ENCODE measurements at regions not wholly inside any gene's neighbourhood (a gene's known extent, or its start where the extent isn't known, plus 50 kb on each side); places are given as distances from the start of the nearest gene placed in this dataset.
"Not testable (repeated sequence)": the region's sequence is repeated elsewhere in the genome, so short reads cannot be mapped to it uniquely, and the experiment has no call there.

DNA sequence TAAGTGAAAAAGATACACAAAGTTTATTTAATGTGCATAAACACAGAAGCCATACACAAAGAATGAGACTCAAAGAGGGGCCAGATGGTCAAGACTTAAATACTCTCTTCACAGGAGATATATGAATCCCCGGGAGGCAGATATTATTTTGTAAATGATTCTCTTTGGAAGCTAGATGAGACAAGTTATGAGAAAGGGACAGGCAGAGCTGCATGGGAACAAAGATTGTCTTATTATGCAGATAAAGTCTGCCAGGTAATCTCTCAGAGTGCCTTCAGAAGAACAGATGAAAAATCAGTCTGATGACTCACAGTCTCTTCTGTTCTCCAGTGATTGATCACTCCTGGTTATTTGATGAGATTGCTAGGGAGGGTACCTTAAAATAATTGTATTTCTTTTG, 89.0 kb downstream of the NAF1 start:
- DNase-seq (ENCODE audit: low read depth) = no peak

DNA sequence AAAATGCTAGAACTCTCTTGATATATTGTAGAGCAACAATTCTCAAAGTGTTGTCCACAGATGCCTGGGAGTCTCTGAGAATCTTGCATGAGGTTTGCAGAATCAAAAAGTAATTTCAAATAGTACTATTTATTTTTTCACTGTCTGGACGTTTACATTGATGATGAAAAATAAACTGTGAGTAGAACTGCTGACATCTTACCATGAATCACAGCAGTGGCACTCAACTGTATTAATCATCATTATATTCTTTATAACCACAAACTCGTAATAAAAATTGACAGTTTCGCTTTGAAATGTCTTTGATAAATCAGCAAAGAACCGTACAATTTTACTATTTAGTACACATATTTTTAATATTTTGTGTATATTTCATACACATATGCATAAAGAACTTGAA, 94.5 kb downstream of the NAF1 start:
- DNase-seq (ENCODE audit: low read depth) = no peak

DNA sequence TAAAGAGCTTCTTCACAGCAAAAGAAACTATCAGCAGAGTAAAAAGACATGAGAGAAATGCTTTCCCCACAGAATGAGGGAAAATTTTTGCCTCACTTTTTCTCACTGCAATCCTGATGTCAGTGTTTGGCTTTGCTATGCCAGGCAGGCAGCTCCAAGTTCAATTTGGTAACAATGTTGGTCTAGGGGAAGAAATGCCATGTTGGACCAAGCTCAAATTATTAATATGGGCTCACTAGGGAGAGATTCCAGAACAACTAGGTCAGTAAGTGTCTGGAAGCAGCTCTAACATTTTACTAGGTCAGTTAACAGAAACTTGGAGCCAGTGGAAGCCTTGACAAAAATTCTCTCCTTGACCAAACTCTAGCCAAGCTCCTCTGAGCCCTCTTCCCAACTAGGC, 95.4 kb downstream of the NAF1 start:
- DNase-seq (ENCODE audit: low read depth) = no peak

DNA sequence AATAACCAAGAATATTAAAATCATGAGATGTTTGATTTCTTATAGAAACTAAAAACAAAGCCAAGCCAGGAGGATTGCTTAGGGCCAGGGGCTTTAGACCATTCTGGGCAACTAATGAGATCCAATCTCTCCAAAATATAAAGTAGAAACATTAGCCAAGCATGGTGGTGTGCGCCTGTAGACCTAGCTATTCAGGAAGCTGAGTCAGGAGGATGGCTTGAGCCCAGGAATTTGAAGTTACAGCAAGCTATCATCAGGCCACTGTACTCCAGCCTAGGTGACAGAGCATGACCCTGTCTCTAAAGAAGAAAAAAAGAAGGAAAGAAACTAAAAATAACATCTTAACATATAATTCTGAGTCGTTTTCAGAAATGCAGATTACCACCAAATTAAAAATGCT, 96.7 kb downstream of the NAF1 start:
- no peak for DNase-seq (ENCODE audit: low read depth)

DNA sequence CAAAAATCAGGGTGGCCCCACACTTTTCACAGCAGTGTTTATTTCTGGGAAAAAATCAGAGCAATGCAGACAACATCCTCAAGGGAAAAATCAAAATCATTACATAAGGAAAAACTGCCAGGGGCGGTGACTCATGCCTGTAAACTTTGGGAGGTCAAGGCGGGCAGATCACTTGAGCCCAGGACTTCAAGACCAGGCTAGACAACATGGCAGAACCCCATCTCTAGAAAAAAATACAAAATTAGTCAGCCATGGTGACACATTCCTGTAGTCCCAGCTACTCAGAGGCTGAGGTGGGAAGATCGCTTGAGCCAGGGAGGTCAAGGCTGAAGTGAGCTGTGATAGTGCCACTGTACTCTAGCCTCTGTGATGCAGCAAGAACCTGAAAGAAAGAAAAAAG, 102.8 kb downstream of the NAF1 start:
- DNase-seq (ENCODE audit: low read depth) = peak; percentile 1

DNA sequence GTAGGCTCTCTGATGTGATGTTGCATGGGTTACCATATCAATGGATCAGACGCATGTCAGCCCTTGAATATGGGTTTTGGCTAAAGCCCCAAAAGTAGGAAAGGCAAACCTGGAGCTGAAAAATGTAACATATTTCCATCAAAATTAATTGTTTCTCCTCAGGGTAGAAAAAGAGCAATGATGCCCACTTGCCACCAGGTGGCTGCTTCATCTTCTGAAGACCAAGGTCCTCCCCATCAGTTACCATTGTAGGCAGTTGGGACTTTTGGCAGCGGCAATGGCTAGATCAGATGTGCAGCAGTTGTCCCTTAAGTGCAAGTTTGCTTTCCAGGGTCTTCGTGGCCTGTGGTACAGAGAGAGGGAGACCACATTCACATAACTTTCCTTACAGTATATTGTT, 118.2 kb downstream of the NAF1 start:
- peak; percentile 19 for DNase-seq (ENCODE audit: low read depth)

DNA sequence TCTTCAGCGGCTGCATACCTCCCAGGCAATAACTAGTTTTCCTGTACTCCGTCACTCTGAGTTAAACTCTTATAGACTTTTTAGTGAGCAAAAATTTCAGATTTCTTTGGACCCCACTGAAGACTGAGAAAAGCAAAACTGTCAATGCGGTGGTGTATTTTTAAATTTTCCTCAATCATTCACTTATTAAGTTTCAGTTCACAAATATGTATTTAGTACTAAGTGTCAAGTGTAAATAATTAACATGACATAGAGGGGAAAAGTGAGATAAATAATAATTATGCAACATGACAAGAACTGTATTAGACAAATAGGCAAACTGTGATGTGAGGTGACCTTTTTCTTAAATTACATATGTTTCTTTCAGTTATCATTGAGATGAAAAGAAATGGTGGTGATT, 124.4 kb downstream of the NAF1 start:
- DNase-seq (ENCODE audit: low read depth) = no peak

DNA sequence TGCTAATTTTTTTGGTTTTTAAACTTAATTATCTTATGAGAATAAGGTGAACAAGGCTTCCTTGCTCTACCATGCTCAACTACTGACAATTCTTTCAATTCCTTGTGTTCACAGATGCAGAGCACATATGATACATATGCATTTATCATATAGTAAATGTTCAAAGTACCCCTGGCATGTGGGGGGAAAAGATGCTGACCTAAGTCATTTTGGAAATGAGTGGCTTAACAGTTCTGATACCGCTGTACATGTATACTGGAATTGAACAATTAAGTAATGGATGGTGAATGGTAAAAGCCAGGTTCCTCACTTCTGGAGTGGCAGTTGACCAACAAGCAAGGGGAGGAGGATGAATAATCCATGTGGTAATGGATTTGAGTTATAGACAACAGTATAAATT, 149.6 kb downstream of the NAF1 start:
- DNase-seq (ENCODE audit: low read depth) = no peak

DNA sequence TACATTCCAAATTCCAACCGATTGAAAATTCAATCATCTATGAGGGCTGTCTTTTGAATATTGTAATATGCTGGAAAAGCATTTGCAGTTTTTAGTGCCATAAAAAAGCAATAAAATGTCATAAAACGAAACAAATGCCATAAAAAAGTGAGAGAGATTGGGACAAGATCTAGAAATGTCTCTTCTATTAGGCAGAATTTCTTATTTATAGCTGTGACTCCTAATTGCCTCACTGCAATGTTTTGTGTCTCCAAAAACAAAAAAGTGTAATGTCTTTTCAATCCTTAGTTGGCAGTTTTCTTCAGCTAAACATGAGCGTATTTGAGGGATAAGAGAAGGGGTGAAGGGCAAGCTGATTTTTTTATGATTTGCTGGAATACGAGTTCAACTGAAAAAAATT, 153.9 kb downstream of the NAF1 start:
- DNase-seq (ENCODE audit: low read depth) = no peak

DNA sequence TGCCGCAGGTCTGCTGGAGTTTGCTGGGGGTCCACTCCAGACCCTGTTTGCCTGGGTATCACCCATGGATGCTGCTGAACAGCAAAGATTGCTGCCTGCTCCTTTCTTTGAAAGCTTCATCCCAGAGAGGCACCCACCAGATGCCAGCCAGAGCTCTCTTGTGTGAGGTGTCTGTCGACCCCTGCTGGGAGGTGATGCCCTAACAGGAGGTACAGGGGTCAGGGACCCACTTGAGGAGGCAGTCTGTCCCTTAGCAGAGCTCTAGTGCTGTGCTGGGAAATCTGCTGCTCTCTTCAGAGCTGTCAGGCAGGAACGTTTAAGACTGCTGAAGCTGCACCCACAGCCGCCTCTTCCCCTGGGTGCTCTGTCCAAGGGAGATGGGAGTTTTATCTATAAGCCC, 162.7 kb downstream of the NAF1 start:
- DNase-seq (ENCODE audit: low read depth) = no peak

DNA sequence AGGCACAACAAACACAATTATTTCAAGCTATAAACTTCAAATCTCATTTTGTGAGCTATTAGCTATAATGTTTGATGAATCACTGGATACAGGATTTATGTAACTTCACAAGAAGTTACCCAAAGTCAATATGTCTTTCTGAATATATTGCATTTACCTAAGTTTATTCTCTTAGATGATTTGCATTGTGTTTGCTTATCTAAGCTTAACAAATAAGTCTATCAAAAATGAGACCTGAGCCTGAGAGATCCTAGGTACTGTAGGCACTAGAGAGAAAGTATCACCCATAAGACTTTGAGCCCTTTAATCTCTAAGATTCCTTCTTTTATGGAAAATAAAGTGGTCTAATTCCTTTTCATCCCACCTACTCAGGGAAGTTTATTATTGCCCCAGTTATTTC, 178.2 kb downstream of the NAF1 start:
- DNase-seq (ENCODE audit: low read depth) = no peak

DNA sequence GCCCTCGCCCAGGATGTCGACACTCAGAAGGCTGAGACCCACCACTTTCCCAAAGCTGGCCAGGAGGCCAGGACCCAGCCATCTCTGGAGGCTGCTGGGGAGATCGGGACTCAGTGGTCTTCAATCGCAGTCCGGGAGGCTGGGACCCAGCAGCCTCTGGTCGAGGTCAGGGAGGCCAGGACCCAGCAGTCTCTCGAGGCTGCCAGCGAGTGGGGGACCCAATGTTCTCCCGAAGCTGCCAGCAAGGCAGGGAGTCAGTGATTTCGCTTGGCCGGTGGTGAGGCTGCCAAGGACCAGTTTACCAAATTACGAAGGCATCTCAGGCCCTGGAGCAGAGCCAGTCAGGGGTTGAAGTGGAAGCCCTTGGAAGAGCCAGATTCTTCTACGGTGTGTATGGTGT, 181.6 kb downstream of the NAF1 start:
- DNase-seq (ENCODE audit: low read depth) = no peak

DNA sequence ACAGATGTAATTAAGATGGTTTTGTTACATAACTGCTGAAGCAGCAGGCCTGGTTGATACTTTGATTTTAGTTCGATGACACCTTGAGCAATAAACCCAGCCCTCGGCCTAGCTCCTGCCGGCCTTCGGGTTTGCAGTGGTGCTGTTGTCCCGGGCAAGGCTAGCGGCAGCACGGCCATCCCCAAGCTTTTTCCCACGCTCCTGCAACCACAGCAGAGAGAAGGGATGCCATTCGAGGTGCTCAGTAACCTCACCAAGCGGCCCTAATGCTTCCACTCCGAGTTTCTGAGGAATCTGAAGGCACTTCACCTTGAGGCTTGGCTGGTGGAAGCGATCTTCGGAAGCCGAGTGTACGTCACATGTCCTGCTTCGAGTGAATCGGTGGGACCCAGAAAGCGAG, 182.1 kb downstream of the NAF1 start:
- DNase-seq (ENCODE audit: low read depth) = no peak

DNA sequence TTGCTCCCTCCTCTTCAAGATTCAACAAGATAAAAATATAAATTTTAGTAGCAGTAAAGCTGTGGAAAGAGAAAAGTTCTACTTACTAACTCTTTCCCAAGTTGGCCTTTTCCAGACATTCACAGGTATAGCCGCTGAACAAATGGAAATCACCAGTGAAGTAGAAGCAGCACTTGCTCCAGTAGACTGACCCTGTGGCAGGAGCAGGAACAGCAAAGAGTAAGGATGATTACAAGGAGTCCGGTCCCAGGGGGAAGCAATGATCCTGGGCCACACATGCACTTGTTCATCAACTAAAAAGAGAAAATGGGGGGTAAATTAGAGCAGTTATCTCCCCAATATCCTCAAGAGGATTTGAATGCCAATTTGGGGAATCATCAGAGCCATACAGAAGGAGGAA, 184.9 kb downstream of the NAF1 start:
- no peak for DNase-seq (ENCODE audit: low read depth)

DNA sequence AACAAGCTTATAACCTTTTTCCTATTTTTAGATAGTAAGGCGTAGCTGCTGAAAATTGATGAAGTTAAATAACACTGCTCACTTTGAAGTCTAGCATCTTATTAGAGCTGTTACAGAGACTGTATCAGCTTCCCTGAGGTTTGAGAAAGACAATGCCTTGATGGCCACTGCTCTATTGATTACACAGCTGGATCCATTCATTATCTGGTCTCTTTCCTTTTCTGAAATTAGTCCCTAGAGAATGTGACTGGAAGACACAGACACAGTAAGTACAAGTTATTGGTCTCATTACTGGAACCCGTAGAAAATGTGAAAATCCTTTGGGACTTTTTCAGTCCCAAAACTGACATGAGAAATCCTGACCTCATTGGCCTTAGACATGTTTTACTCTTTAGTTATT, 188.3 kb downstream of the NAF1 start:
- DNase-seq (ENCODE audit: low read depth) = no peak

DNA sequence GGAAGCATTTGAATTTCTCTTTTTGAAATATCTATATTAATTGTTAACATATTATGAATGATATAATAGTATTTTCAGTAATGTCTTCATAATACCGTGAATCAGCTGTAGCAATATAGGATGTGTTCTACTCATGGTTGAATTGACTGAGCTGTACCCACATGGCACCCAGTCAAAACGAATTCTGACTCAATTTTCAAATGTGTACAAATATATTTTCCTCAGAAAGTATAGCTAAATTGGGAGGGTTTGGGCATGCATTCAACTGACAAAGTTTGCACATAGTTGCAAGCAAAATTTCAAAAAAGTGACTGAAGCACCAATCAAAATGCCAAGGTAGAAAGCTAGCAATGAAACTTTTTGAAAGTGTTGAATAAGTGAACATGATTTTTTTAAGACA, 188.9 kb downstream of the NAF1 start:
- DNase-seq (ENCODE audit: low read depth) = no peak

DNA sequence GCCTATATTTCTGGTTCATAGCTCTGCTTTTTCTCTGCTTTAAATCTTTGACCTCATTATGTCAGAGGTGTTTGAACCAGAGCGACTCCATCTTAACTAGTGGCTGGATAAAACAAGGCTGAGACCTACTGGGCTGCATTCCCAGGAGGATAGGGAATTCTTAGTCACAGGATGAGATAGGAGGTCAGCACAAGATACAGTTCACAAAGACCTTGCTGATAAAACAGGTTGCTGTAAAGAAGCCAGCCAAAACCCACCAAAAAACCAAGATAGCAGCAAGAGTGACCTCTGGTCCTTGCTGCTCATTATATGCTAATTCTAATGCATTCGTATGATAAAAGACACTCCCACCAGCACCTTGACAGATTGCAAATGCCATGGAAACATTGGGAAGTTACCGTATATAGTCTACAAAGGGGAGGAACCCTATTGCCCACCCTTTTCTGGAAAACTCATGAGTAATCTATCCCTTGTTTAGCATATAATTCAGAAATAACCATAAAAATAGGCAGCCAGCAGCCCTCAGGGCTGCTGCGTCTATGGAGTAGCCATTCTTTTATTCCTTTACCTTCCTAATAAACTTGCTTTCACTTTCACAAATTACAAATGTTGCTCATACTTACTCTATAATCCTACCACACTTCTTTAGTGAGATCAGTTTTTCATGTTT, 193.9 kb downstream of the NAF1 start:
- no peak for DNase-seq (ENCODE audit: low read depth)

DNA sequence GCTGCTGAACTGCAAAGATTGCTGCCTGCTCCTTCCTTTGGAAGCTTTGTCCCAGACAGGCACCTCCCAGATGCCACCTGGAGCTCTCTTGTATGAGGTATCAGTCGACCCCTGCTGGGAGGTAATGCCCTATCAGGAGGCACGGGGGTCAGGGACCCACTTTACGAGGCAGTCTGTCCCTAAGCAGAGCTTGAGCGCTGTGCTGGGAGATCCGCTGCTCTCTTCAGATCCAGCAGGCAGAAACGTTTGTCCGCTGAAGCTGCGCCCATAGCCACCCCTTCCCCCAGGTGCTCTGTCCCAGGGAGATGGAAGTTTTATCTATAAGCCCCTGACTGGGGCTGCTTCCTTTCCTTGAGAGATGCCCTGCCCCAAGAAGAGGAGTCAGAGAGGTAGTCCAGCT, 197.5 kb downstream of the NAF1 start:
- no peak for DNase-seq (ENCODE audit: low read depth)

DNA sequence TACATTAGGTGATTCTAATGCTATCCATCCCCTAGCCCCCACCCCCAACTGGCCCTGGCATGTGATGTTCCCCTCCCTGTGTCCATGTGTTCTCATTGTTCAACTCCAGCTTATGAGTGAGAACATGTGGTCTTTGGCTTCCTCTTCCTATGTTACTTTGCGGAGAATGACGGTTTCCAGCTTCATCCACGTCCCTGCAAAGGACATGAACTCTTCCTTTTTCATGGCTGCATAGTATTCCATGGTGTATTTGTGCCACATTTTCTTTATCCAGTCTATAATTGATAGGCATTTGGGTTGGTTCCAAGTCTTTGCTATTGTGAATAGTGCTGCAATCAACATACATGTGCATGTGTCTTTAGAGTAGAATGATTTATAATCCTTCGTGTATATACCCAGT, 200.7 kb downstream of the NAF1 start:
- DNase-seq (ENCODE audit: low read depth) = not testable (repeated sequence)

DNA sequence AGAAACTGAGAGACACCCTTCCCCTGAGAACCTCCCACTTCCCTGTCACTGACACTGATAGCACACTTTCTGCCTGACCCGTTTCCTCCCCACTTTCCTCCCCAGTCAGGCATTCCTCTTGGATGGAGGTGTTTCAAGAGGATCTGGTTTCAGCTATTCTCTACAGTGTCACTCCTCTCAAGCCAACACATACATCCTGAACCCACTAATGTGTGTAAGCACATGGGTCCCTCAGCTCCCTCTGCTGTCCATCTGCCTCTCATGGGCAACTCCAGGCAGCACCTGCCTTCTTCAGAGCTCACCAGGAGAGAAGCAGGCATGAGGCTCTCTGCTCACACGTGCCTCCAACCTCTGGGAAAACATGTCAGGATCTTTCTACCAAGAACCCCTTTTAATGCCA, 207.6 kb downstream of the NAF1 start:
- peak; percentile 9 for DNase-seq (ENCODE audit: low read depth)

DNA sequence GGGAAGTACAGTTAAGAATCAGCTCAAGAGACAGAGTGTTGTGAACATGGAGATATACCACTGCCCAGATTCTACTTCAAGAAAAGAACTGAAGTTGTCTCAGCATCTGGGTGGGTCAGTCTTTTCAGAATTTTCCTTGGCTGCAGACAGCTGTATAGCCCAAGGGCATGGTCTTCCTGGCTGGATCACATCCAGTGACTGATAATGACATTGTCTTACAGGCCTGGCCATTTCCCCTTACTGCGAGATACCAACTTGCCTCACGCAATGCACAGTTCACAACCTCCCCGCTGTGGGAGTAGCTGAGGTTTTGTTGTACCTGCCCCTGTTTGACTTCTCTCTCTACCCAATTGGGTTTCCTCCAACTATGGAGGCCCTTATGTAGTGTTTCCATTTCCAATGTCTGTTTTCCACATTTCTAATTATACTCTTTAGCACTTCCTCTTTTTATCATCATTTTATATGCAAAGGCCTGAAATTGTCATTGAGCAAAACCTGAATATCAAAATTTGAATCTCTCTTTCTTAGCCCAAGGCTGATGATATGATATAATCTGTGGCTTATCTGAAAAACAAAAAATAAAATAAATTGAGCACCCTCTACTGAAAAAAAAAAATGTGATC, 209.1 kb downstream of the NAF1 start:
- DNase-seq (ENCODE audit: low read depth) = no peak

DNA sequence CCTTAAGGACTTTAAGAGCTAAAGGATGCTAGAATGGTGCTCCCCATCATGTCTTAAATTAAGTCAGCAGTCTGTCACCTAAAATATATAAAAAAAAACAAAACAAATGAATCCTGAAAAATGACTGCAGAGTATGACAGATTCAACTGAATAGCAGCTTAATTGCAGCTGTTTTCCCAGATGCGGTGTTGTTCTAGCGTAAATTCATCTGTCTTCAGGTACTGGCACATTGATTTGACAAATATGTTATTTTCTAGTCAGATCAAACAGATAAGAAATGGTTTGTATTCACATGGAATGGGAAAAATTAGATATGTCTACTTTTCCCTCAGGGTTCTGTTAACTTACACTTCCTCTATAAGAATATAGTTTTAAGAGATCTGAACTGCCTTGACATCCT, 211.7 kb downstream of the NAF1 start:
- DNase-seq (ENCODE audit: low read depth) = no peak

DNA sequence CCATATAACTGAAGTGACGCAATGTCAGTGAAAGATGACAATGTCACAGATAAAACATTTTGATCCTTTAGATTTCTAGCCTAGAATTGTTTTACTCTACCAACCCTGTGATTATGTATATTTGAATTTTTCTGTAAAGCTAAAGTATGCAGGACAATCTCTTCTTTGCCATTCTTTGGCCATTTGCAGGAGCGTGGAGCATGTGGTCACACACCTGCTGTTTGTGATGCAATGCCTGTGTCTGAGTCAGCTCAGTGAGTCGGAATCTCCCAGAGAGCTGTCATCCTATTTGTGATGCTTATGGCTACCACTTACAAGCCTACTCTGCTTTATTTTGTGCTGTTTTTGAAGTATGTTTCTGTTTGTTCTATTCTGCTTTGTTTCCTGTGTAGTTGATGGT, 214.5 kb downstream of the NAF1 start:
- peak; percentile 65 for DNase-seq (ENCODE audit: low read depth)

DNA sequence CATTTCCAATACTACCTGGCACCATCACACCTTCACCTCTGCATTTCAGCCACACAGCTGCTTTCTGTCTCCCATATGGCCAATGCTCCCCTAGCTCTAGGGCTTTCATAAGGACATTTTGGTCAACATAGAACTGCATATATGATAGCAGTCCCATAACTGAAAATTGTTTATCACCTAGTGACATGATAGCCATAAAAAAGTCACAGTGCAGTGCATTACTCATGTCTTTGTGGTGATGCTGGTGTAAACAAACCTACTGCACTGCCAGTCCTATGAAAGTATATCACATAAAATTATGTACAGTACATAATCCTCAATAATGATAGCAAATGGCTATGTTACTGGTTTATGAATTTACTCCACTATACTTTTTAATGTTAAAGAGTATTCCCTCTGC, 221.0 kb downstream of the NAF1 start:
- DNase-seq (ENCODE audit: low read depth) = no peak
